Right ventricle myocardium inferior (tissue), 1 donor: ENCODE measurements at regions not wholly inside any gene's neighbourhood (a gene's known extent, or its start where the extent isn't known, plus 50 kb on each side); places are given as distances from the start of the nearest gene placed in this dataset.
"Not testable (repeated sequence)": the region's sequence is repeated elsewhere in the genome, so short reads cannot be mapped to it uniquely, and the experiment has no call there.

Experiments
- ATAC-seq: fragments of 200-7000 bp; cut with Tn5 transposase; one replicate; pipeline ENCODE4 v1.9.1; 2020; ENCODE audit warnings: mild to moderate bottlenecking, moderate library complexity
- DNase-seq: peaks from one replicate; pipeline ENCODE4 v3.0.0; 2021; ENCODE audit errors: missing footprints
- intact Hi-C: fragments of 100-400 bp; cut with DNase I; formaldehyde crosslinking; loops from one replicate; pipeline ENCODE4 v1.11.0; 2022
- donor health status: DM: no; HTN: yes; CAD: no; lungs with severe emphysema.

DNA sequence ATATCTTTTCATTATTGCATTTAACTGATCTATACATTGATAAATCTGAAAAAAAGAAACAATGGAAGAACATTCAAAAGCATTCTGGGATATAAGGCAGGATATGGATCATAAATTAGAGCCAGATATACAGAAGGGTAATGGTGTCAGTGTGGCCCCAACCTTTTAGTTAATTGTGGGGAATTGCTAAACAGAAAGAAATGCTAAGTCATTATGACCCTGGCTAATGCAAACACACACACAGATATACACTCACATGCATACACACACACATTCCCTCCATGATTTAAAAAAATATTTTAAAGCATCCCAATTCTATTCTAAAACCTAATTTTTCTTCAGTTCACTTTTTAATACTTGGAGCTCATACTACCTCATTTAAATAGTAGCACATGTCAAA lies 404.5 kb downstream of the BCAT1 start:
- DNase-seq (no peak), ATAC-seq (no peak)
- intact Hi-C loops: no loop called here

DNA sequence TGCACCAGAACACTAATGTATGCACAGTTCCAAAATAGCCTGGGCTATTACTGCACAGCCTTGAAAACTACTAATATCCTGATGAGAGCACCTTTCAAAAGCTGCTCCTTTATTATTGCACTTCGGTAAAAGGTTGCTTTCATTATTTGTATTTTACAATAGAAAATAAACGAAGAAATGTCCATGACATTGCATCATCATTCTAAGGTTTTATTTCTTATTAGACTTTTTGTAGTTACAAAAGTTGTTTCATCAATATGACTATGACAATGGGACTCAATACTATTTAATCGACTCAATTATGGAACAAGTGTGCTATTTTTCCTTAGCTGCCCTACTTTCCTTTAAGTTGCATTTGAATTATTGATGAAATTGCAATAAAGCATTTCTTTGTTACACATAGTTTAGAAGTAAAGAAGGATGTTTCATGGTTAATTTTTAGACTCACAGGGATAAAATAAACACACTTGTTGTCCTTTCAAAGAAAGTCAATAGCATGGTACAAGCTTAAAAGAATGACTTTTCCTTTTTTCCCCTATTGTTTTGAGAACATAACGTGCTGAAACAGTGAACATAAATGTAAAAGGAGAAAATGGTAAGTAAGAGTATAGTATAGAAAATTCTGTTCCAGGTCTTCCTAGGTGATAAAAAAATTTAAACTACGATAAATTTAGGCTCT lies 407.6 kb downstream of the BCAT1 start:
- DNase-seq: no peak
- intact Hi-C loops: no loop called here
- ATAC-seq: no peak

GRCh38 chr12:24539646-24540045 lies 409.3 kb downstream of the BCAT1 start:
- ATAC-seq: no peak
- intact Hi-C loops: loop anchor here (10.0 kb wide), 1 partner anchor 85 kb away; no protein-coding TSS in a partner anchor

DNA sequence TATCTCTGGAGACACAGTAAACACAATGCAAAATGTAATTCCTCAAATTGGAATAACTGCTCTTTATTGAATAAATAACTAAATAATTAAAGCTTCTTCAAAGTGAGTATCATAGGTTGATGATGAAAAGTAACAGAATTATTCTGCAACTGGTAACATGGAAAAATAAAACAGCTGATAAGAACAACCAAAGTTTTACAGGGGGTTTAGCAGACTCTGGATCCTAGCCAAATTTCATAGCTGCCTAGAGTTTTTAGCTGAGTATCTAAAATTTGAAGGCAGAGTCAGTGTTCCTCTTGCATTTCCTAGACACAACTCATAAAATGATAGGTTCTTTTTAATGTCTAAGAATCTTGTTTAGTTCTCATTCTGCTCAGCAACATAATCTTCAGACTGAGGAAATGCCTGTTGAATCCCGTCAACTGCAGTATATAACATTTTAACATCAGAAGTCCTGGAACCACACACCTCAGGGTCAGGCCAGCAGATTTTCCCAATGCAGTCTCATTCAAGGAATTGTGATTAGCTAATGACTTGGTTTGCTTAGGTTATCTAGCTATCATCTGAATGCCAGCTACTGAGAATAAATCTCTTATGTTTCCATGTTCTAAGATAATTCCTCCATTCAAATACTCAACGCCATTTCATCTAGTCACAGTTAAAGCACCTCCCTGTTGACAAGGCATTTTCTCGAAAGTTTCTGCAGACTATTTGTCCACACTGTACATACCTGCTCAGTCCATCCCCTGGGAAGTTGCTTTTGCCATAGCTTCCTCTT lies 411.6 kb downstream of the BCAT1 start:
- intact Hi-C loops: loop anchor here (10.0 kb wide), 1 partner anchor 82 kb away; no protein-coding TSS in a partner anchor
- ATAC-seq (no peak), DNase-seq (no peak)

More at GRCh38 chr12:24539646-24540045, 409.3 kb downstream of the BCAT1 start:
- DNase-seq: no peak

GRCh38 chr12:24535334-24536069 lies 413.4 kb downstream of the BCAT1 start:
- no peak for DNase-seq
- peak; percentile 24 for ATAC-seq
- intact Hi-C loops: loop anchor here (10.0 kb wide), 1 partner anchor 81 kb away; no protein-coding TSS in a partner anchor

- DNase-seq: no peak
These were observed 414.3 kb downstream of the BCAT1 start for GRCh38 chr12:24534622-24535021.

GRCh38 chr12:24533716-24534352 lies 415.1 kb downstream of the BCAT1 start:
- no peak for ATAC-seq
- intact Hi-C loops: loop anchor here (10.0 kb wide), 1 partner anchor 79 kb away; no protein-coding TSS in a partner anchor
- DNase-seq: no peak

More at GRCh38 chr12:24534622-24535021, 414.3 kb downstream of the BCAT1 start:
- ATAC-seq: peak; percentile 75
- intact Hi-C loops: loop anchor here (10.0 kb wide), 1 partner anchor 80 kb away; no protein-coding TSS in a partner anchor

DNA sequence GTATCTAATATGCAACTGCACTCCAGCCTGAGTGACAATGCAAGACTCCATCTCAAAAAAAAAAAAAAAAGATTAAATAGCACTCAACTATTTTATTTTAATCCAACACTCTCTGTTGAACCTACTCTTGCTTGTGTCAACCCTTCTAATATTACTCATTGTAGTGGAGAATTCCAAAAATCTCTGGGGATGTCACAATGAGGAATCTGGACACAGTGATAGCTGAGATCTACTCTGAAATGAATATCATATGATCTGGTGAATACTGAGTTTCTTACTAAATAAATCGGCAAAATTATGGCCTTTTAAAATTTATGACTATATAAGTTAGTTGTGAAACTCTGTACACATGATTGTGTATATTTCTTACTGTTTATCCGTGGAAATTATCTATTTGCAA lies 418.2 kb downstream of the BCAT1 start:
- DNase-seq: no peak
- no peak for ATAC-seq
- intact Hi-C loops: loop anchor here (10.0 kb wide), 1 partner anchor 76 kb away; no protein-coding TSS in a partner anchor

DNA sequence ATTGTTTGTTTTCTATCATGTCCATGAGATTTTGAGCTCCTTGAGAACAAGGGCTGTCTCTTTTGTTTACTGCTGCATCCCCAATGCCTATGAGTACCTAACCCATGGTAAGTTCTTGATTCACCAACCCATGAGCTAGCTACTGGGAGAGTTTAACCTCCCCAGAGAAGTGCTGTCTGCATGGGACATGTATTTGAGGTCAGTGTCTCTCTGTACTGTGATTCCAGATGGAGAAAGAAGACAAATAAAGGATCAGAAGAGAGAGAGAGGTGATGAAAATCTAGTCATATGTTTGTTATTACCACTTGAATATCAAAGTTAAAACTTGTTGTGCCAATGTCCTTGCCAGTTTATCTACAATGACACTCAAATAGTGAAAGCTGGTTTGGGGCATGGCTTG lies 421.8 kb downstream of the BCAT1 start:
- DNase-seq: no peak
- ATAC-seq: no peak
- intact Hi-C loops: no loop called here

- ATAC-seq (no peak), DNase-seq (no peak)
- intact Hi-C loops: no loop called here
These were observed 426.2 kb downstream of the BCAT1 start for GRCh38 chr12:24522736-24523135.

DNA sequence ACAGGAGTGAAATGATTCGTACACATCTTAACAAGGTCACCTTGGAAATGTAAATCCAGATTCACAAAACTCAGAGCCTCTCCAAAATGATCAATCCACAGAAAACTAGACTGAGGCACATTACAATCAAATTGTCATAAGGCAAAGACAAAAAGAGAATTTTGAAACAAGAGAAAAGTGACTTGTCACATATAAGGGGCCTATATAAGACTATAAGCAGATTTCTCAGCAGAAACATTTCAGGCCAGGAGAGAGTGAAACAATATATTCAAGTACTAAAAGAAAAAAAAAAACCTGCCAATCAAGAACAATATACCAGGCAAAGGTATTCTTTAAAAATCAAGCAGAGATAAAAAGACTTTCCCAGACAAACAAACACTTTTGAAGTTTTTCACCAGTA lies 429.1 kb downstream of the BCAT1 start:
- DNase-seq (no peak), ATAC-seq (no peak)
- intact Hi-C loops: no loop called here

DNA sequence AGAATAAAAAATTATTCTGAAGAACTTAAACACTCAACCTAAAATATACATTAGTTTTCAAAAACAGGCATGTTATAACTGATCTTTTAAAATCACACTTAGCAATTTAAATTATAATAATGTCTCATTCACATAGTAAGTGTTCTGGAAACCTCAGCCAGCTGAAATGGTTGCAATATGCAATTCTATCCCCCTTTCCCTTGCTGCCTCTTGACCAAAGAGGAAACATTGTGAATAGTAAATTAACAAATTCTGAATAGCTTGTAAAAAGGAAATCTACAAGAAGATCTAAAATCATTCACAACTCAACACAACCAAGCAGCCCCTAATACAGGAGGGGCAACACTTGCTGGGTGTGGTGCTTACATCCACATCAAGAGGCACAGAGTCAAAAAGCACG lies 431.9 kb downstream of the BCAT1 start:
- intact Hi-C loops: no loop called here
- ATAC-seq (no peak), DNase-seq (no peak)

GRCh38 chr12:24510581-24511125 lies 438.2 kb downstream of the BCAT1 start:
- ATAC-seq: no peak
- DNase-seq: no peak
- intact Hi-C loops: no loop called here

DNA sequence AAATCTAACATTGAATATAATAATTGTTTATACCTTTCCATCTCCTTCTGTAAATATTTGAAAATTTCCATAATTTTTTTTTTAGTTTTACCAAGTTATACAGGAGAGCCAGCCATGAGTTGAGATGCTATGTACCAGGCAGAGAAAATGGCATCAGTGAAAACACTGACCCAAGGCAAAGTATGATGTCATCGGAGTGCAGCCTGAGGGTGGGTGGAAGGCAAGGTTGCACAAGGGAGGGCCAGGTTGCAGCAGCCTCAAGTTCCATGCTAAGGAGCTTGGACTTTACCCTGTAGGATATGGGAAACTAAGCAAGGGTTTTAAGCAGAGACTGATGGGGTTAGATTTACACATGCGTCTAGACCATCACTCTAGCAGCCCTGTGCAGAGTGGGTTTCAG lies 441.1 kb downstream of the BCAT1 start:
- no peak for ATAC-seq
- no peak for DNase-seq
- intact Hi-C loops: no loop called here

- ATAC-seq: no peak
- intact Hi-C loops: no loop called here
These were observed 443.4 kb downstream of the BCAT1 start for GRCh38 chr12:24505366-24506015.

DNA sequence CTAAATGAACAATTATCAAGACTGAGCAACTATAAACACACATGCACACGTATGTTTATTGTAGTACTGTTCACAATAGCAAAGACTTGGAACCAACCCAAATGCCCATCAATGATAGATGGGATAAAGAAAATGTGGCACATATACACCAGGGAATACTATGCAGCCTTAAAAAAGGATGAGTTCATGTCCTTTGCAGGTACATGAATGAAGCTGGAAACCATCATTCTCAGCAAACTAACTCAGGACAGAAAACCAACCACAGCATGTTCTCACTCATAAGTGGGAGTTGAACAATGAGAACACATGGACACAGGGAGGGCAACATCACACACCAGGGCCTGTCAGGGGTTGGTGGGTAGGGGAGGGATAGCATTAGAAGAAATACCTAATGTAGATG lies 445.4 kb downstream of the BCAT1 start:
- ATAC-seq, intact Hi-C loops, DNase-seq: not testable (repeated sequence)

More at GRCh38 chr12:24505366-24506015, 443.4 kb downstream of the BCAT1 start:
- no peak for DNase-seq

- DNase-seq (no peak), ATAC-seq (no peak)
- intact Hi-C loops: no loop called here
These were observed 448.1 kb downstream of the BCAT1 start for GRCh38 chr12:24500831-24501230.

GRCh38 chr12:24500421-24500820 lies 448.5 kb downstream of the BCAT1 start:
- DNase-seq (no peak), ATAC-seq (no peak)
- intact Hi-C loops: no loop called here
